Activated CD8-positive, alpha-beta memory T cell treated with anti-CD3 and anti-CD28 coated beads, Interleukin-2, amount 50 U/mL, for 4 hours (primary cell): ENCODE measurements at regions not wholly inside any gene's neighbourhood (a gene's known extent, or its start where the extent isn't known, plus 50 kb on each side); places are given as distances from the start of the nearest gene placed in this dataset.

Experiments used
- DNase-seq: peaks from one replicate; pipeline ENCODE4 v3.0.0-alpha.2; 2020

GRCh38 chr2:41087946-41088345 lies 636.1 kb upstream of the SLC8A1 start:
- DNase-seq = no peak

- no peak for DNase-seq
These were observed 649.4 kb upstream of the SLC8A1 start for GRCh38 chr2:41101281-41101680.

DNA sequence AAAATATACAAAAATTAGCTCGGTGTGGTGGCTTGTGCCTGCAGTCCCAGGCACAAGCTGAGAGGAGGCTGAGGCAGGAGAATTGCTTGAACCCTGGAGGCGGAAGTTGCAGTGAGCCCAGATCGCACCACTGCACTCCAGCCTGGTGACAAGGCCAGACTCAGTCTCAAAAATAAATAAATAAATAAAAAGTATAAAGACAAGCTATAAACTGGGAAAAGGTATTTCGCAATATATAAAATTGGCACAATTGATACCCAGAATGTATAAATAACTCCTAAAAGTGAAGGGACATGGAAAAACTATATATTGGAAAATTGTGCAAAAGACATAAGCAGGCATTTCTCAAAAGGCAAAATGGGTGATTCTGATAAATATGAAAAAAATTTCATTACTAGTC lies 657.9 kb upstream of the SLC8A1 start:
- no peak for DNase-seq

DNA sequence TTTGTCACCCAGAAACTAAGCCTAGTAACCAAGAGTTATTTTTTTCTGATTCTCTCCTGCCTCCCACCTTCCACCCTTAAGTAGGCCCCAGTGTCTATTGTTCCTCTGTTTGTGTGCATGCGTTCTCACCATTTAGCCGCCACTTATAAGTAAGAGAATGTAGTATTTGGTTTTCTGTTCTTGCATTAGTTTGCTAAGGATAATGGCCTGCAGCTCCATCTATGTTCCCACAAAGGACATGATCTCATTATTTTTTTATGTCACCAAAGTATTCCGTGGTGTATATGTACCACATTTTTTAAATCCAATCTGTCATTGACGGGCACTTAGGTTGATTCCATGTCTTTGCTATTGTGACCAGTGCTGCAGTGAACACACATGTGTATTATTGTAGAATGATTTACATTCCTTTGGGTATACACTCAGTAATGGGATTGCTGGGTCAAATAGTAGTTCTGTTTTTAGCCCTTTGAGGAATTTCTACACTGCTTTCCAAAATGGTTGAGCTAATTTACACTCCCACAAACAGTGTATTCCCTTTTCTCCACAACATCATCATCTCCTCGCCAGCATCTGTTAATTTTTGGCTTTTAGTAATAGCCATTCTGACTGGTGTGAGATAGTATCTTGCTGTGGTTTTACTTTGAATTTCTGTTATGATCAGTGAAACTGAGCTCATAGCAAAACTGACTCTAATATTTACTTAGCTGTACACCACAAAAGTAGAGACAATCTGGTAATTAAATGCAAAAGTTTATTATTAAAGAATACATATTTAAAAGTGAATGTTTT lies 660.1 kb upstream of the SLC8A1 start:
- no peak for DNase-seq

GRCh38 chr2:41116106-41116797 lies 664.4 kb upstream of the SLC8A1 start:
- DNase-seq = no peak

DNA sequence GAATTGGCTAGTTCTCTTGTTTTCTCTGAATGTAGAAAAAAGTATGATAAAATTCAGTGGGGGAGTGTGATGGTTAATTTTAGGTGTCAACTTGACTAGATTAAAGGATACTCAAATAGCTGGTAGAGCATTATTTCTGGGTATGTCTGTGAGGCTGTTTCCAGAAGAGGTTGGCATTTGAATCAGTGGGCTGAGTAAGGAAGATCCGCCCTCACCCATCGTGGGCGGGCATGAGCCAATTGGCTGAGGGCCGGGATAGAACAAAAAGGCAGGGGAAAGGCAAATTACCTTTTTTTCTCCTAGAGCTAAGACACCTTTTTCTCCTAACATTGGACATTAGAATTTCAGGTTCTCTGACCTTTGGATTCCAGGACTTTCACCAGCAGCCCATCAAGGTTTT lies 667.6 kb upstream of the SLC8A1 start:
- no peak for DNase-seq

DNA sequence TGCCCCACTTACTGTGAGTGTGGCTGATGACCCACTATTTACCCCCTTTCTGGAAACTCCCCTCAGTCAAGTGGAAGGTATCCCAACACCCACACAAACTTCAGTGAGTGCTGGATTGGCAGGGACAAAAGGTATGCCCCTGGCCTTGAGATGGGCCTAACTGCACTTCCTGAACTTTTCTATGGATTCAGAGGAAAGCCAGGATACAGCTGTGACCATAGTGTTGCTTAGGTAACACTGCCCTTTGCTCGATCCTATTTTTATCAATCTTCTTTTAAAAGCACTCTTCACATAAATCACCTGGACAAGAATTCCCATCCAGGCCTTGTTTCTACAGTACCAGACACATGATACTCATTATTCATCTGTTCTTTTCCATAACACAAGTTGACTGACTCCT lies 671.5 kb upstream of the SLC8A1 start:
- no peak for DNase-seq

GRCh38 chr2:41127351-41127750 lies 675.5 kb upstream of the SLC8A1 start:
- DNase-seq = no peak

DNA sequence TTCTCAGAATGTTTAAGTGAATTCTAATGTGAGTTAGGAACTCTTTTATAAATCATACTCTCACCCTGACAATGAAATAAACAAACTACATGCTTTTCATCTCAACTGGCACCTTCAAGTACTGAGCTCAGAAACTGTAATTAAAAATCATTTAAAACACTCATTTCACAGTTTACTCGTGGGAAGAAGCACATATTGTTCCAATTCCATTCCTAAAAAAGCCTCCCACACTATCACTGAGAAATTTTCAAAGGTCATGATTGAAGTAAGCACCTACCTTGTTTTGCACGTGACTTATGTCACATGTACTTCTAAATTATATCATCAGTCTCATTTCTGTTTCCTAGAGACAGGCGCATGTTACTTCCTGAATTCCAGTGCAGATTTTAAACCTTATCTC lies 678.1 kb upstream of the SLC8A1 start:
- no peak for DNase-seq

- DNase-seq = no peak
These were observed 685.1 kb upstream of the SLC8A1 start for GRCh38 chr2:41137031-41137430.

GRCh38 chr2:41141146-41141791 lies 689.4 kb upstream of the SLC8A1 start:
- no peak for DNase-seq

- DNase-seq = no peak
These were observed 690.6 kb upstream of the SLC8A1 start for GRCh38 chr2:41142478-41142877.

DNA sequence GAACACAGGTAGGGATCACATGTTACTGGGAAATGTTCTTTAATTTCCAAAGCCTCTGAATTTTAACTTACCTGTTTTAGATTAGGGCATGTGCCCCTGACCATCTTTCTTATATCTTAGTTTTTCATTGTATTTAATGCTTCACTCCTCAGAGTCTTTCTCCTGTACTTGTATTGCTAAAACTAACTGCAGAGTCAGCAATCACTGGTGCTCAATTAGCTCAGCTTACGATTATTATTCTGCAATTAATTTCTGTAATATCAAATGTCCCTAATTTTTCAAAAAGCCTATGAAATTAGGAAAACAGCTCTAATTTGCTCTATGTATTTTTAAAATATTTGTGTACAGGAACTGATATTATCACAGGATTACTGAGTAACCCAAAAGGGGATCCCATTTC lies 693.2 kb upstream of the SLC8A1 start:
- DNase-seq = no peak

DNA sequence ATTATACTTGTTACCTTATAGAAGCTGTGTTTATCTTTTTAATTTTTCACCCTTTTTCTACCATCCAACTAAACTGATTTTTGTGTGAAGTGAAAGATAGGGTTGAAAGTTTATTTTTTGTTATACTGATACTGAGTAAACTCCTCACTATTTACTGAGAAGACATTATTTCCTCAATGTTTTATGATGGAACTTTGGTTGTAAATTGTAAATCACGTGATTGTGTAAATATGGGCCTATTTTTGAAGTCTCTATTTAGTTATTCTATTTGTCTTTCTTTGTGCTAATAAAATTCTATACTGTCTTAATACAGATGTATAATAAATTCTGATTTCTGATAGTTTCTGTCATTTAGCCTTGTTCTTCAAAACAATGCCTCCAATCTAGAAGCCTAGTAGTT lies 697.2 kb upstream of the SLC8A1 start:
- no peak for DNase-seq

DNA sequence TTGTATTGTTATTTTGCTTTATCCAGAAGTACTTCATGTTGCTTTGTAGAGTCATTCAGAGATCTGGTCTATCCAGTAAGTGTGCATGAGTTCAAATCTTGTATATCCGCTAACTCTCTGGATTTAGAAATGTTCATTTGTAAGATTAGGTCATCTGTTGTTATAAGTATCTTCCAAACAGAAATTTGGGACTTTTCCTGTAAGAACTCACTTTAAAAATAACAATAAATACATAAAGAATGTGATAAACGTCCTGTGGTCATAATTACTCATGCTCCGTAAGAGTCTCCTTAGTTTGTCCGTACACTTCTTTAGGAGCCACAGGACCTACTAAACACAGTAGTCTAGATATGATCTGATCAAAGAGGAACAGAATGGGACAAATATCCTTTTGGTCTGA lies 699.9 kb upstream of the SLC8A1 start:
- no peak for DNase-seq

DNA sequence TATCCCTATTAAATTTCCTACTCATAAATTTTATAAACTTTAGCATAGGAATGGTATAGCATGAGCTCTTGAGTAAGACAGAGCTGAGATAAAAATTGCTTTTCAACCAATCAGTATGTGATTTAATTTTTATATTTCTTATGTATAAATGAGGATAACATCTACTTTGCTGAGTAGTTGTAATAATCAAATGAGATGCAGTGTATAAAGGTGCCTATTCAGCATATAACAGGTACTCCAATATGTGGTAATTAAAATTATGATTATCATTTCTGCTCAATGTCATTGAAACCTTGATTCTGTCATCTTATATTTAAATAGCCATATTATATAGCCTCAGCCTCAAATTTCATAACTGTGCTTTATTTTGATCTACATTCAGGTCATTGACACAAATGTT lies 700.4 kb upstream of the SLC8A1 start:
- no peak for DNase-seq

DNA sequence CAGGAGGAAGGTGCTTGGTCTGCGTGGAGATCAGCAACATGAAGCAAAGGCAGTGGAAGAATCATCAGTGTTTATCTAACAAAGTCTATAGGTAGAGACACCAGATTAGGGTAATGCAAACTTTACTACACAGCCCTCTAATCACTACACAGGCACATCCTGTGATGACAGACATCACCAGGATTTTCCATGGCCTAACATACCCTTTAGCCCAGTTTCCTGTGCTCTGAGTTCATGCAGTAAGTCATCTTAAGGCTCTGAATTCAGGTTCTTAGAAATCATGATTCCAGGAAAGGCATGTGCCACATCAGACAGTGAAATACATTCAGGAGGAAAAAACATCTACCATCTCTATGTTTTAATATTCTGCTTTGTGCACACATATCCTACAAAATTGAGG lies 708.5 kb upstream of the SLC8A1 start:
- DNase-seq = no peak

GRCh38 chr2:41167014-41167413 lies 715.1 kb upstream of the SLC8A1 start:
- DNase-seq = no peak

- no peak for DNase-seq
These were observed 717.9 kb upstream of the SLC8A1 start for GRCh38 chr2:41169744-41170143.

DNA sequence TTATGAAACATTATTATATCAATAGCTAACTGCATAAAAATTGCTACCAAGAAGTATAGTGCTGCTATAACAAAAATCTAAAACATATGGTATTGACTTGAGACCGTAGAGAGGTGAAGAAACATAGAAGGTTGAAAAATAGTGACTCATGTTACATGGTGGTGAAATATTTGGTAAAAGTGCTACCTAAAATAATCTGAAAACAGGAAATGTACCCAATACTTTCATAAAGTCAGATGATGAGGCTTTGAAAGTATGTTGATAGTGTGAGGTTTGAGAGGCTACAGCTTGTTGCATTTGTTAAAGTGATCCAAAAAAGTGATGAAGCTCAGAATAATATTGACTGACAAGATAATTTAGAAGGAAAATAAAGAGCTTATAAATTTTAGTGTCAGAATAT lies 718.7 kb upstream of the SLC8A1 start:
- no peak for DNase-seq

- DNase-seq = no peak
These were observed 728.5 kb upstream of the SLC8A1 start for GRCh38 chr2:41180387-41180786.

DNA sequence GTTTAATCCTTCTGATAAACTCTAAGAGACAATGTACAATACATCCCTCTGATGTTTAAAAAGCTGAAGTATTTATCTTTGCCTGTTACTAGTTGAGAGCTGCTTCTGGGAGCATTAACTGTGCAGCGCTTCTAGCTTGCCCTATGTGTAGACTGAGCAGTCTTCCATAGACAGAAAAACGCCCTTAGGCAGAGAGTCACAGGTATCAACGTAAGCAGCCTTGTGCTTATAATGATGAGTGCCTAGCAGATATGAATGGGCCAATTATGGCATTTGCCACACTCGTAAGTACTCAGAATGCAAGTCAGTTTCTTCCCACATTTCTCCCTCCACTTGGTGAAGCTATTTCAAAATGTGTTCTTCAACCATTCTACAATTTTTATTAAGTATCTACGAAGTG lies 731.1 kb upstream of the SLC8A1 start:
- no peak for DNase-seq

GRCh38 chr2:41187376-41188122 lies 735.7 kb upstream of the SLC8A1 start:
- DNase-seq = no peak

DNA sequence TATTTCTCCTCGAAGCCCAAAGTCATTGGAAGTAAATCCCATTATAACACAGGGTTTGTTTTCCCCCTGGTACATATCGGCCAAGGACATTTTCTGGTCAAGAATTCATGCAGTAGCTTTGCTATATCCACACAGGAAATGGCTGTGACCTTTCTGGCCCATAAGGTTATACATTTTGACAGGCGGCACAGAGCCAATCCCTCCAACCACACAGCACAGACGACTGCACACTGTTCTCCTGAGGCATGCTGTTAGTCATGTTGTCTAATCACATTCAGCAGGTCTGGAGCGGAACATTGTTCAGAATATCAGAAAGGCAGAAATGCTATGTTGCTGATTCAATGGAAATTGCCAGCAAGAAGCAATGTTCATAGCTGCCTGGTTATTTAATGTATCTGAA lies 742.3 kb upstream of the SLC8A1 start:
- no peak for DNase-seq
